Activated naive CD4-positive, alpha-beta T cell (primary cell): ENCODE measurements at regions not wholly inside any gene's neighbourhood (a gene's known extent, or its start where the extent isn't known, plus 50 kb on each side); places are given as distances from the start of the nearest gene placed in this dataset.
"Not testable (repeated sequence)": the region's sequence is repeated elsewhere in the genome, so short reads cannot be mapped to it uniquely, and the experiment has no call there.

Experiments
- DNase-seq, 4 experiments: peaks; one replicate each; lab custom pipeline; 2025; lab: John Stamatoyannopoulos, UW

- DNase-seq = no peak
These were observed 71.8 kb upstream of the TIAM2 start for GRCh38 chr6:154923199-154923869.

GRCh38 chr6:154925130-154925529 is 70.0 kb upstream of the TIAM2 start:
- DNase-seq = no peak

GRCh38 chr6:154926366-154926765 is 68.7 kb upstream of the TIAM2 start:
- no peak for DNase-seq

- peak in 2 of 4 experiments; percentile 14 to 16 for DNase-seq
These were observed 66.7 kb upstream of the TIAM2 start for GRCh38 chr6:154928325-154928922.

GRCh38 chr6:154930451-154930851 is 64.7 kb upstream of the TIAM2 start:
- no peak for DNase-seq

DNA sequence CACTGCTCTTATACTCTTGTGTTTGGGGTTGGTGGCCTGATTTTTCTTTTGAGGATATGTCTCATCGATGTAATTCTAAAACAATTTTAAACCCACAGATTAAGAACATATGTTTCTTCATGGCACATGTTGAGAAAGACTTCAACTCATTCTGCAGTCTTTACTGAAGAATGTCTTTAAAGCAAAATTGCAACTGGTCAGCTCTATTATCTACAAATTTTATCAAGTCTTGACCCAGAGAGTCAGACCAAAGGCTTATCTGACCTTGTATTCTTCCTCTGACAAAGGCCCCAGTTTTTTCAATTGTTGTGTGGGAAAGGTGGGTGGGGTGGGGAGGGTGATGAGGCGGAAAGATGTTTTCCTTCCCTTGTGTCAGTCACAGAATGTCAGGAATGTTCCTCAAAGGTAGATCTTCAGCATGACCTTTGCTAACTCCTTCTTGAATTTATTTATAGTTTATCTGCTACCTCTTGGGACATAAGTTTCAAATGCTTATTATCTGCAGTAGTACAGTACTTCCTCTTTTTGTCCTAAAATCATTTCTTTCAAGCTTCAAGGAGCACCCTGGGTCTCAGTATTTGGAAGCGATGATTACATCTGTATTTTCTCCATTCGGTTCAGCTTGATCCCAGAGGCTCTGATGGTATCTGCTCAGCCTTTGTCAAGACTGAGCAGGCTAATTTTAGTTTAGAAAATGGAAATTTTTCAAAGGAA is 63.2 kb upstream of the TIAM2 start:
- no peak for DNase-seq

GRCh38 chr6:154932515-154933027 is 62.5 kb upstream of the TIAM2 start:
- no peak for DNase-seq

DNA sequence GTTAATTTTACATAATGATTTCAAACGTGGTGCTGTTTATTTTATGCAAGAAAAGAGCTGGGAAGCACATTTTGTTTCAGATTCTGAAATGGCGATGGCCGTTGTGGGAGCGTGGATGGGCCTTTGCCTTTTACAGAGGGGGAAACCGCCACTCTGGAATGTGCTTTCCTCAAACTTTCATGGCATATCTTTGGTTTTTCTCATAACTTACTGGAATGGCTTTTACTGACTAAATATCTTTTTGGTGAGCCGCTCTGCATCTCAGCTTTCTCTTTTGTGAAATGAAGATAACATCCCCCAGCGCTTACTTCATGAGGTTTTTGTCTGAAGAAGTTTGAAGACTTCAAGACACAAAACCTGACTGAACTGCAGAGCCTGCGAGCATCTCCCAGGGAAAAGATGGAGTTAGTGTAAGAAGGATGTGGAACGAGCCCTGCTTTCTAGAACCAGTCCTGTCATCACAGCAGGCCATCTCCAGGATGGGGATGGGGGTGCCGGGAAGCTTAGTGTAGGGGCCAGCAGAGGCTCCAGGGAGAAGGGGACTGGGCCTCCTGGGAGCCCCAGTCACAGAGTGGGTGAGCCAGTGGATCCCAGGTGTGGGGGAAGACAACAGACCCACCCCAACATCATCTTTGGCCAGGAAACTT is 61.8 kb upstream of the TIAM2 start:
- no peak for DNase-seq

DNA sequence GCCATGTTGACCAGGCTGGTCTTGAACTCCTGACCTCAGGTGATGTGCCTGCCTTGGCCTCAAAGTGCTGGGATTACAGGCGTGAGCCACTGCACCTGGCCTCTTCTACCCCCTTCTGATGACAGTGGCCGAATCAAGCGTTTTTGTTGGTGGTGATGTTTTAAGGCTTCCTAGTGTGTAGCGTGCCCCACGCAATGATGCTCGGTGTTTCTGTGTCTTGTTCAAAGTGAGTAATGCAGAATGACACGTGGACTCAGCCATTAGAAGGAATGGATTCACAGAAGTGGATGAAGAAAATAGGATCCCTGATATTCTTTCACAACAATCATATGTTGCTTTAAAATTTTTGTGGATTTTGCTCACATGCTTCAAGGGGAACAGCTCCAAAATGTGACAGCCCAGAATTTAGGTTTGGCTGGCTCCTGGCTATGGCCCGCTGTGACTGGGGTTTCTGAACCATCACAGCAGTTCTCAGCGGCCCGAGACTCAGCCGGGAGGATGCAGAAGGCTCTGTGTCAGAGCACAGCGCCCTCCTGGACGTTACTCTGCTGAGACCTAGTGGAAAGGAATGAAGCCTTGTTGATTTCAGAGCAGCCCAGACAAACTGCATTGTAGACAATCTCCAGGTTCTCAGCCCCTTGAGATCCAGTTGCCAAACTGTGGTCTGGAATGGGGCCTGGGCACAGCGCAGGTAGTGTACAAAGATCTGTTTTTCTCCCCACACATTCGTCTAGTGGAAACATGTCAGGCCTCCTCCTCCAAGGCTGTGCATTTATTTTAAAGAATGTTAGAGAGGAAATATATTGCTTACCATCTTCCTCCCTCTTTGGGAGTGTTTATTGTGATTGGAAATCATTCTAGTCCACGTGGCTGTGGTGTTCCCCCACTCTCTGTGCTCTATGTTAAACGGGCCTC is 57.6 kb upstream of the TIAM2 start:
- DNase-seq = no peak

- no peak for DNase-seq
These were observed 56.9 kb upstream of the TIAM2 start for GRCh38 chr6:154938221-154938580.

- not testable (repeated sequence) for DNase-seq
These were observed 56.3 kb upstream of the TIAM2 start for GRCh38 chr6:154938727-154939285.

DNA sequence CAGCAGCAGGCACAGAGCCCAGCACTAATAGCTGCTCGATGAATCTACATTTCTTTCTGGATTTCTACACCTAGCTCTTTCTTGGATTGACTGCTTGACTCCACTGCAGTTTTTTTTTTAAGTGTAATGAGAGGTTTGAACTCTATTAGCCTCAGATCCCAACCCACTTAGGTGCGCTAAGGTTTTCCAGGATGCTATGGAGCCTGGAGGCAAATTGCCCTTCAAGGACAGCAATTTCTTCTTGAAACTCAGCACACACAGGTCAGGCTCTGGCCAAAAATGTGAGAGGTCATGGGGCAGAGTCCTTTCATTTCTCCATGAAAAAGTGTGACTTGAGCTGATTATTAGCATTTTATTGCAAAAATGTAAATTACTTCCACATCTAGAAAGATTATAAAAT is 52.3 kb upstream of the TIAM2 start:
- DNase-seq = no peak

DNA sequence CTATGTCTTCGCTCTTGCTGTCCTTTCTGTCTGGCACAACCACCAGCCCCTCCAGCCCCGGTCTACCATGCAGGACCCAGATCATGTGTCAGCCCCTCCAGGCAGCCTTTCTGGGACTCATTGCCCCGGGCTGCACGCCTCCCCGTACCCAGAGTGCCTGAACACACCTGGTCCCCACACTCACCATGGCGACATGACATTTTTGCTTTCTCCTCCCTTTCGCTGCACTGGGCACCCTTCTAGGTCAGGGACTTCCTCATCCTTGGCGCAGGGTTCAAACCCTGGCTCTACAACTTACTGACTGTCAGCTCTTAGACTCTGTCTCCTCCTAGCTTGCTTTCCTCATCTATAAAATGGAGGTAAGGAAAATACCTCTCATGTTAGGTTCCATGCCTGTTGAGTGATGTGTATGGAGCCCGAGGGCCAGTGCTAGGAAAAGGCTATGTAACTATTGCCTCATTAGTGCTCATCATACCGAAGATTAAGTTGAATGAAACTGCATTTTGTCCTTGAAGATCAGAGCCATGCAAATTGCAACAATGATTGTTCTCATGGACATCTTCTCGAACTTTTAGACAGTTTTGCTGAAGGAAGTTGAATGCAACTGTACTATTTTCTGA is 49.7 kb upstream of the TIAM2 start:
- DNase-seq = no peak
